Stimulated activated CD4-positive, alpha-beta T cell treated with anti-CD3 and anti-CD28 coated beads, Interleukin-12 subunit alpha, Interleukin-12 subunit beta, amount 100 ng/mL, for 24 hours (primary cell): ENCODE measurements at regions not wholly inside any gene's neighbourhood (a gene's known extent, or its start where the extent isn't known, plus 50 kb on each side); places are given as distances from the start of the nearest gene placed in this dataset.
"Not testable (repeated sequence)": the region's sequence is repeated elsewhere in the genome, so short reads cannot be mapped to it uniquely, and the experiment has no call there.

Experiments used
- DNase-seq, 2 experiments: peaks; one replicate each; pipeline ENCODE4 v3.0.0-alpha.2; 2020; ENCODE audit warnings: low read depth in 2 of 2

- not testable (repeated sequence) for DNase-seq
Observed at GRCh38 chr4:8717470-8717869, 124.9 kb downstream of the CPZ start.

GRCh38 chr4:8710946-8711345 lies 118.4 kb downstream of the CPZ start:
- no peak for DNase-seq

- DNase-seq, result no peak
Observed at GRCh38 chr4:8710416-8710815, 117.9 kb downstream of the CPZ start.

GRCh38 chr4:8709729-8710360 lies 117.3 kb downstream of the CPZ start:
- DNase-seq, result no peak

GRCh38 chr4:8709050-8709728 lies 116.6 kb downstream of the CPZ start:
- DNase-seq, result no peak

- DNase-seq, result no peak
Observed at GRCh38 chr4:8708401-8709021, 115.9 kb downstream of the CPZ start.

GRCh38 chr4:8707045-8707781 lies 114.6 kb downstream of the CPZ start:
- DNase-seq, result no peak

- DNase-seq, result no peak
Observed at GRCh38 chr4:8706216-8707044, 113.9 kb downstream of the CPZ start.

- DNase-seq, result no peak
Observed at GRCh38 chr4:8705161-8706145, 112.9 kb downstream of the CPZ start.

GRCh38 chr4:8704632-8705031 lies 112.1 kb downstream of the CPZ start:
- DNase-seq, result no peak

- DNase-seq, result no peak
Observed at GRCh38 chr4:8703857-8704495, 111.4 kb downstream of the CPZ start.

- DNase-seq, result no peak
Observed at GRCh38 chr4:8703401-8703696, 110.8 kb downstream of the CPZ start.

GRCh38 chr4:8702516-8703400 lies 110.2 kb downstream of the CPZ start:
- no peak for DNase-seq

- no peak for DNase-seq
Observed at GRCh38 chr4:8702020-8702495, 109.5 kb downstream of the CPZ start.

GRCh38 chr4:8701126-8702019 lies 108.8 kb downstream of the CPZ start:
- DNase-seq, result no peak

GRCh38 chr4:8700531-8700930 lies 108.0 kb downstream of the CPZ start:
- DNase-seq, result no peak

GRCh38 chr4:8699479-8700145 lies 107.0 kb downstream of the CPZ start:
- DNase-seq, result no peak

GRCh38 chr4:8699063-8699385 lies 106.5 kb downstream of the CPZ start:
- DNase-seq, result no peak
